ENCODE measurements at regions not wholly inside any gene's neighbourhood (a gene's known extent, or its start where the extent isn't known, plus 50 kb on each side); places are given as distances from the start of the nearest gene placed in this dataset.

DNA sequence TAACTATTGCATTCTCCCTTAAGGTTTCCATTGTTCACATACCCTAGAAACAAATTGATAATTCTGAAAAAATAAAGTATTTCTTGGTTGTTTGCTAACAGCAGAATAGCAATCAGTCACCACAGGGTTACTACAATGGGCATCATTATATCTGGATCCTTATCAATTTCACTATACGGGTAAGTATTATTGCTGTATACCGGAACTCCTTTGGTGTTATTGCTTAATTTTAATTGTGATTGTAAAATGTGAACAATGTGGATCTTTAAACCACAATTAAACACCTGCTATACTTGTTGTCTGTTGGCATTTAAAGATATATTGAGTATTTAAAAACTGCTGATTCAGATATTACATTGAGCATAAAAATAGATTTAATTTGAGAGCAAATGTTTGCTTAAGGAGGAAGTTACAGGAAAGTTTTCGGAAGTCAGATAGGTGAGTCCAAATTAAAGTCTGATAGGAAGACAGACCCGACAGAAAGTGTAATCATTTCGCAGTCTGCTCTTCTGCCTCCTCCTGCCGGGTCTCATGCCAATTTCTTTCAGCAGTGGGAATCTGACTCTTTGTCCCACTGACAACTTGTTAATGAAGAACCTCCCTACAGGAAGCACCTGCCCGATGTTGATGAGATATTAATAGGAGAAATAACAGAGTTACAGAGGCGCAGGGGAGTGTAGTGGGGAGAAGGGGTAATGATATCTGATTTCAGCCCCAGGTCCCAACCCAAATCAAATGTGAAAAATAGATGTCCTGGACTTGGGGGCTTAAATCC, 169.7 kb upstream of the TBC1D5 start:
- in situ Hi-C loops (cut with HindIII; ENCODE audit: low pct_ligation_motif_present, low sequenced_read_pairs), result no loop called here
- no peak overlapping the region for H3K27ac ChIP-seq
- no peak overlapping the region for H3K4me3 ChIP-seq (ENCODE audit: low read depth, low read length)

DNA sequence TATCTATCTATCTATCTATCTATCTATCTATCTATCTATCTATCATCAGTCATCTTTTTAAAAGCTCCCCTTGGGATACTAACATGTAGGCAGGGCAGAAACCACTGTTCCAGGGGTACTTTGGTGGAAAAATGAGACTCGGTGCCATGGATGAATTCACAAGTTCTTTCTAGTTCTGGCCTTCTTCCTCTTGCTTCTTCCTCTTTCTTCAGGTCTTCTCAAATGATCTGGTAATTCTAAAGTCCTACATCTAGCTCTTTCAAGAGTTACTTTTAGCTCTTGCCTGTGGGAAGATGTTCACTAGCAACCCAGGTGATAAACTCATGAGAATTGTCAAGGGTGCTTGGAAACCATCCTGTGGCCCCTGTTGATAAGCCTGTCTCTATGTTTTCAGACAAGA, 168.5 kb upstream of the TBC1D5 start:
- in situ Hi-C loops (cut with HindIII; ENCODE audit: low pct_ligation_motif_present, low sequenced_read_pairs), result no loop called here
- Histone ChIP-seq H3K36me3 (replicated peaks) (no peaks in the 10 kb centered on the region), H3K27ac (no peak overlapping the region), H3K27me3 (replicated peaks) (no peaks in the 10 kb centered on the region), H3K4me3 (ENCODE audit: low read depth, low read length) (no peak overlapping the region)
- no peak for DNase-seq
- TF ChIP-seq, protein P1, sequence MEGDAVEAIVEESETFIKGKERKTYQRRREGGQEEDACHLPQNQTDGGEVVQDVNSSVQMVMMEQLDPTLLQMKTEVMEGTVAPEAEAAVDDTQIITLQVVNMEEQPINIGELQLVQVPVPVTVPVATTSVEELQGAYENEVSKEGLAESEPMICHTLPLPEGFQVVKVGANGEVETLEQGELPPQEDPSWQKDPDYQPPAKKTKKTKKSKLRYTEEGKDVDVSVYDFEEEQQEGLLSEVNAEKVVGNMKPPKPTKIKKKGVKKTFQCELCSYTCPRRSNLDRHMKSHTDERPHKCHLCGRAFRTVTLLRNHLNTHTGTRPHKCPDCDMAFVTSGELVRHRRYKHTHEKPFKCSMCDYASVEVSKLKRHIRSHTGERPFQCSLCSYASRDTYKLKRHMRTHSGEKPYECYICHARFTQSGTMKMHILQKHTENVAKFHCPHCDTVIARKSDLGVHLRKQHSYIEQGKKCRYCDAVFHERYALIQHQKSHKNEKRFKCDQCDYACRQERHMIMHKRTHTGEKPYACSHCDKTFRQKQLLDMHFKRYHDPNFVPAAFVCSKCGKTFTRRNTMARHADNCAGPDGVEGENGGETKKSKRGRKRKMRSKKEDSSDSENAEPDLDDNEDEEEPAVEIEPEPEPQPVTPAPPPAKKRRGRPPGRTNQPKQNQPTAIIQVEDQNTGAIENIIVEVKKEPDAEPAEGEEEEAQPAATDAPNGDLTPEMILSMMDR (IDR thresholded peaks at IDR 0.05; ENCODE audit: low read depth, low read length, missing control alignments), result no peak

More for the DNA sequence above, 169.7 kb upstream of the TBC1D5 start:
- no peaks in the 10 kb centered on the region for H3K36me3 ChIP-seq (replicated peaks)
- no peak for DNase-seq
- TF ChIP-seq, protein P1 (IDR thresholded peaks at IDR 0.05; ENCODE audit: low read depth, low read length, missing control alignments), result no peak
- no peaks in the 10 kb centered on the region for H3K27me3 ChIP-seq (replicated peaks)

DNA sequence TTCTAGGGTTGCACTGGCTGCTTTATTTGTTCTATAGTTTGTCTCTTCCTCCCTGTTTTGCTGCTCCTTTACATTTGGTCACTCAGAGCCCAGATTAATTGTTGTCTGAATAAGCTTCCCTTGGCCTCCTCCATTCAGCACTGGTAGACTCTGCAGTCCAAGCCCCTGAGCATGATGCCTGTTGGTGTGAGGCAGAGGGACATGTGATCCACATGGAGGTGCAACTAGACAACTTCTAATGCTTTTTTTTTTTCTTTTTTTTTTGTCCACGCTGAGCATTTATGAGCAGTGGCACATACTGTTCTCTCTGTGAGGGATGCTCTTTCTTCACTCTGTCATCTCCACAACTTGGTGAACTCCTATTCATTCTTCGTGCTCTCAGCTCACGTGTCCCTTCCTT, 167.3 kb upstream of the TBC1D5 start:
- Histone ChIP-seq H3K36me3 (replicated peaks) (no peaks in the 10 kb centered on the region), H3K27me3 (replicated peaks) (no peaks in the 10 kb centered on the region), H3K4me3 (ENCODE audit: low read depth, low read length) (no peak overlapping the region), H3K27ac (no peak overlapping the region)
- TF ChIP-seq, protein P1 (IDR thresholded peaks at IDR 0.05; ENCODE audit: low read depth, low read length, missing control alignments), result no peak
- no peak for DNase-seq
- in situ Hi-C loops (cut with HindIII; ENCODE audit: low pct_ligation_motif_present, low sequenced_read_pairs), result no loop called here

DNA sequence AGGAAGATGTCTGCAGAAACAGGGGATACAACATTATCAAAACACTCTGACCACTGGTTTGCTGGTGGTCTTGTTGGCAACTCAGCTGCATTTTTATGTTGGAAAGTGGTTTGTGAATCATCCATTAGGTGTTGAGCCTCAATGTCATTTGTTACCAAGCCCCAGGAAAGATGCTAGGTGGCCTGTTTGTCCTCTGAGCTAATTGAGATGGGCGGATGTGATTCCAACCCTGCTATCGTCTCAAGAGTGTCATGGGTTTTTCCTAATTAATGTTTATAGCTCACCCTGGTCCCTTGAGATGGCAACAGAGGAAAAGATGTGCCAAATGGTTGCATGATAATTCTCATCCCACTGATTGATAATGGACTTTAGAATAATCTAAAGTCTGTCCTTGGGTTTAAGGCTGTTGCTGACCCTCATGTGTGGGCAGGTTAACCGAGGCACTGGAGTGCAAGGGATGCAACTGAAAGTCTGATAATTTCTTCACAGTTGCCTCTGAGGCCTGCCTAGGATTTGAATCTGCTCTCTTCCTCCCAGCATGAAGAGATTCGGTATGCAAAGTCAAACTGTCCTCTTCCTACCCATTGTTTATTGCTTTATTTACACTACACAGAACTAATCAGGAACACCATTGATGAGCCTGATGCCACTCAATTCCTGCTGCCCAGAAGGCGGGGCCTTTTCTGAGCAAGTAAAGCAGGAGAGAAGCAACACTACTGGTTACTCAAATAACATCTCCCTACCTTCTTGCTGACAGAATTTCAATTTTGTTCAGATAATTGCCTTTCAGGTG, 166.2 kb upstream of the TBC1D5 start:
- no peaks in the 10 kb centered on the region for H3K27me3 ChIP-seq (replicated peaks)
- in situ Hi-C loops (cut with HindIII; ENCODE audit: low pct_ligation_motif_present, low sequenced_read_pairs), result no loop called here
- no peak for DNase-seq
- no peak overlapping the region for H3K27ac ChIP-seq
- TF ChIP-seq, protein P1 (IDR thresholded peaks at IDR 0.05; ENCODE audit: low read depth, low read length, missing control alignments), result no peak
- H3K4me3 ChIP-seq (ENCODE audit: low read depth, low read length), result no peak overlapping the region
- H3K36me3 ChIP-seq (replicated peaks), result no peaks in the 10 kb centered on the region

DNA sequence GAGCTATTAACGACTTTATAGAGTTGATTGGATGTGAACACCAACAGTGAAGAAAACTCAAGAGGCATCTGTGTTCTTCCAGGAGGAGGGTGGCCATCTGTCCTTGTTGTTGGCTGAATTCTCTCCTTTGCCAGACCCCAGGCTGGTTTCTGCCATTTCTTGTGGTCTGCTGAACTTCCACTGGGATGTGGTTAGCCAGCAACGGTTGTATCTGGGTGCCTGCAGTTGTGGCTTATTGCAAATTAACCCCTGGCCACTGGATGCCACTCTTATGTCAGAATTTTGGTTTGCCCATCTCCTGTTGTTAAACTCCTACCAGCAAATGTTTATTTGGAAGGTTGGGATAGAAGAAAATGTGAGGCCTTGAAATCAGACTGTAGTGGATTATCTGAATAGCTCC, 163.6 kb upstream of the TBC1D5 start:
- no peak overlapping the region for H3K27ac ChIP-seq
- no peaks in the 10 kb centered on the region for H3K36me3 ChIP-seq (replicated peaks)
- no peaks in the 10 kb centered on the region for H3K27me3 ChIP-seq (replicated peaks)
- H3K4me3 ChIP-seq (ENCODE audit: low read depth, low read length), result no peak overlapping the region
- in situ Hi-C loops (cut with HindIII; ENCODE audit: low pct_ligation_motif_present, low sequenced_read_pairs), result no loop called here
- DNase-seq, result no peak
- TF ChIP-seq, protein P1 (IDR thresholded peaks at IDR 0.05; ENCODE audit: low read depth, low read length, missing control alignments), result no peak

Data from brain microvascular endothelial cell (primary cell).